ENCODE measurements at regions not wholly inside any gene's neighbourhood (a gene's known extent, or its start where the extent isn't known, plus 50 kb on each side); places are given as distances from the start of the nearest gene placed in this dataset.

- no peak for DNase-seq
These were observed 108.8 kb downstream of the SQOR start for GRCh38 chr15:45743426-45744235.

- no peak for DNase-seq
These were observed 109.4 kb downstream of the SQOR start for GRCh38 chr15:45744236-45744589.

- no peak for DNase-seq
These were observed 112.6 kb downstream of the SQOR start for GRCh38 chr15:45747426-45747825.

GRCh38 chr15:45751629-45752028, 116.8 kb downstream of the SQOR start:
- no peak for DNase-seq

- DNase-seq, result no peak
These were observed 125.1 kb downstream of the SQOR start for GRCh38 chr15:45759936-45760335.

- no peak for DNase-seq
These were observed 127.9 kb downstream of the SQOR start for GRCh38 chr15:45762726-45763125.

GRCh38 chr15:45763170-45763869, 128.5 kb downstream of the SQOR start:
- no peak for DNase-seq

- no peak for DNase-seq
These were observed 138.3 kb downstream of the SQOR start for GRCh38 chr15:45773149-45773548.

- DNase-seq, result no peak
These were observed 141.9 kb downstream of the SQOR start for GRCh38 chr15:45776772-45777171.

GRCh38 chr15:45777781-45778180, 143.0 kb downstream of the SQOR start:
- DNase-seq, result no peak

GRCh38 chr15:45780352-45780751, 145.5 kb downstream of the SQOR start:
- no peak for DNase-seq

GRCh38 chr15:45784656-45785055, 149.8 kb downstream of the SQOR start:
- no peak for DNase-seq

- DNase-seq, result no peak
These were observed 151.1 kb downstream of the SQOR start for GRCh38 chr15:45785897-45786296.

- DNase-seq, result no peak
These were observed 155.6 kb downstream of the SQOR start for GRCh38 chr15:45790325-45790943.

- no peak for DNase-seq
These were observed 159.5 kb downstream of the SQOR start for GRCh38 chr15:45794304-45794703.

- DNase-seq, result no peak
These were observed 160.0 kb downstream of the SQOR start for GRCh38 chr15:45794712-45795439.

- DNase-seq, result no peak
These were observed 160.7 kb downstream of the SQOR start for GRCh38 chr15:45795440-45796069.

GRCh38 chr15:45796433-45796832, 161.6 kb downstream of the SQOR start:
- no peak for DNase-seq

GRCh38 chr15:45799508-45799907, 164.7 kb downstream of the SQOR start:
- DNase-seq, result no peak

- DNase-seq, result no peak
These were observed 166.7 kb downstream of the SQOR start for GRCh38 chr15:45801543-45801942.

- no peak for DNase-seq
These were observed 167.3 kb downstream of the SQOR start for GRCh38 chr15:45802140-45802539.

GRCh38 chr15:45804028-45804427, 169.2 kb downstream of the SQOR start:
- no peak for DNase-seq

GRCh38 chr15:45810201-45810600, 175.4 kb downstream of the SQOR start:
- DNase-seq, result no peak

Data from activated CD4-positive, CD25-positive, alpha-beta regulatory T cell treated with anti-CD3 and anti-CD28 coated beads, Interleukin-2, amount 50 U/mL, for 72 hours (primary cell).